ENCODE measurements at regions not wholly inside any gene's neighbourhood (a gene's known extent, or its start where the extent isn't known, plus 50 kb on each side); places are given as distances from the start of the nearest gene placed in this dataset.

GRCh38 chr4:63663870-63664269 lies 745.4 kb downstream of the TECRL start:
- no peaks in the 10 kb centered on the region for H3K4me1 ChIP-seq (ENCODE audit: insufficient read depth, low read length)
- no peak overlapping the region for H2AFZ ChIP-seq (ENCODE audit: low read length)
- H4K20me1 ChIP-seq (ENCODE audit: insufficient read depth, low read length), result no peaks in the 10 kb centered on the region
- BruUV-seq (replicated peaks), result no TSS peak
- no peak overlapping the region for H3K9ac ChIP-seq (ENCODE audit: insufficient read depth, low read depth, low read length)
- no peaks in the 10 kb centered on the region for H3K27me3 ChIP-seq (ENCODE audit: control insufficient read depth in 1 of 2, insufficient read depth in 2 of 2, low read length in 2 of 2)
- in situ Hi-C loops (cut with HindIII; ENCODE audit: extremely low pct_ligation_motif_present, low pct_unique_long_range_greater_than_20kb) (no loop called here), intact Hi-C loops (cut with micrococcal nuclease; ENCODE audit: unreplicated experiment) (no loop called here)
- ATAC-seq (no peak), DNase-seq (ENCODE audit: low spot score) (no peak), FAIRE-seq (no peak)
- H3K4me3 ChIP-seq (replicated peaks in 1 of 3; ENCODE audit: insufficient read depth in 1 of 3, low read depth in 2 of 3, low read length in 3 of 3), result no peak overlapping the region
- ChIA-PET CTCF (ENCODE audit: low intra/inter-chr PET ratio, low total read pairs) (no interaction called here), POLR2A (no interaction called here)
- TF ChIP-seq ZNF180 (CRISPR knock-in tag; IDR thresholded peaks at IDR 0.05; ENCODE audit: borderline replicate concordance, low read depth) (no peak), ZNF737 (CRISPR knock-in tag; IDR thresholded peaks at IDR 0.05; ENCODE audit: borderline replicate concordance) (no peak)
- H3K79me2 ChIP-seq (ENCODE audit: insufficient read depth, low read length), result no peaks in the 10 kb centered on the region
- H3K27ac ChIP-seq (ENCODE audit: extremely low read length, insufficient read depth, low read length), result no peak overlapping the region
- no peak overlapping the region for H3K4me2 ChIP-seq (ENCODE audit: low read depth, low read length)
- WGBS (ENCODE audit: low lambda C conversion rate), result 6% methylated on average over 2 of the region's 2 CpGs
- H3K9me3 ChIP-seq (ENCODE audit: low read length), result no peaks in the 10 kb centered on the region
- no peaks in the 10 kb centered on the region for H3K36me3 ChIP-seq (replicated peaks in 1 of 2; ENCODE audit: control insufficient read depth in 1 of 2, insufficient read depth in 2 of 2, low read length in 2 of 2)

- no peaks in the 10 kb centered on the region for H4K20me1 ChIP-seq (ENCODE audit: insufficient read depth, low read length)
- no peak overlapping the region for H3K27ac ChIP-seq (ENCODE audit: extremely low read length, insufficient read depth, low read length)
- H3K4me2 ChIP-seq (ENCODE audit: low read depth, low read length), result no peak overlapping the region
- H2AFZ ChIP-seq (ENCODE audit: low read length), result no peak overlapping the region
- no peaks in the 10 kb centered on the region for H3K36me3 ChIP-seq (replicated peaks in 1 of 2; ENCODE audit: control insufficient read depth in 1 of 2, insufficient read depth in 2 of 2, low read length in 2 of 2)
- ATAC-seq (no peak), DNase-seq (ENCODE audit: low spot score) (no peak), FAIRE-seq (no peak)
- H3K9me3 ChIP-seq (ENCODE audit: low read length), result no peaks in the 10 kb centered on the region
- CTCF ChIA-PET (ENCODE audit: low intra/inter-chr PET ratio, low total read pairs), result no interaction called here
- no peaks in the 10 kb centered on the region for H3K79me2 ChIP-seq (ENCODE audit: insufficient read depth, low read length)
- BruUV-seq (replicated peaks), result no TSS peak
- POLR2A ChIA-PET, result no interaction called here
- no peak overlapping the region for H3K4me3 ChIP-seq (replicated peaks in 1 of 3; ENCODE audit: insufficient read depth in 1 of 3, low read depth in 2 of 3, low read length in 3 of 3)
- WGBS (ENCODE audit: low lambda C conversion rate), result 0% methylated on average over 3 of the region's 3 CpGs
- no peak overlapping the region for H3K9ac ChIP-seq (ENCODE audit: insufficient read depth, low read depth, low read length)
- in situ Hi-C loops (cut with HindIII; ENCODE audit: extremely low pct_ligation_motif_present, low pct_unique_long_range_greater_than_20kb), result no loop called here
- no peaks in the 10 kb centered on the region for H3K4me1 ChIP-seq (ENCODE audit: insufficient read depth, low read length)
- H3K27me3 ChIP-seq (ENCODE audit: control insufficient read depth in 1 of 2, insufficient read depth in 2 of 2, low read length in 2 of 2), result no peaks in the 10 kb centered on the region
- intact Hi-C loops (cut with micrococcal nuclease; ENCODE audit: unreplicated experiment), result no loop called here
- TF ChIP-seq ARNT2 (CRISPR knock-in tag; IDR thresholded peaks at IDR 0.05; ENCODE audit: low read depth) (no peak), ZNF337 (CRISPR knock-in tag; IDR thresholded peaks at IDR 0.05; ENCODE audit: borderline replicate concordance, low read depth) (no peak), CCDC6 (CRISPR knock-in tag; IDR thresholded peaks at IDR 0.05) (no peak), HNF1A (IDR thresholded peaks at IDR 0.05; ENCODE audit: low read depth) (no peak), HNF1A (CRISPR knock-in tag; IDR thresholded peaks at IDR 0.05; ENCODE audit: borderline replicate concordance) (no peak), FOXA3 (CRISPR knock-in tag; IDR thresholded peaks at IDR 0.05) (no peak), RAD51 (IDR thresholded peaks at IDR 0.05; ENCODE audit: borderline replicate concordance) (no peak), KLF9 (CRISPR knock-in tag; IDR thresholded peaks at IDR 0.05; ENCODE audit: low read depth) (no peak), SKIL (CRISPR knock-in tag; IDR thresholded peaks at IDR 0.05; ENCODE audit: borderline replicate concordance) (no peak), SAP130 (CRISPR knock-in tag; IDR thresholded peaks at IDR 0.05; ENCODE audit: low read depth) (no peak), KAT8 (CRISPR knock-in tag; IDR thresholded peaks at IDR 0.05) (no peak), REPIN1 (CRISPR knock-in tag; IDR thresholded peaks at IDR 0.05; ENCODE audit: borderline replicate concordance, low read depth) (no peak), ZNF274 (CRISPR knock-in tag; IDR thresholded peaks at IDR 0.05) (no peak)
Observed at GRCh38 chr4:63644396-63644795, 764.9 kb downstream of the TECRL start.

All from HepG2 (cell line).